SW 1271 (cell line): ENCODE measurements at regions not wholly inside any gene's neighbourhood (a gene's known extent, or its start where the extent isn't known, plus 50 kb on each side); places are given as distances from the start of the nearest gene placed in this dataset.

ENCODE experiments used
- DNase-seq, 2 experiments: peaks; one replicate each; lab custom pipeline; 2025; lab: John Stamatoyannopoulos, UW

- DNase-seq = no peak
These were observed 896.9 kb downstream of the CCSER2 start for GRCh38 chr10:85225311-85225710.

- DNase-seq = no peak
These were observed 898.2 kb downstream of the CCSER2 start for GRCh38 chr10:85226596-85226995.

DNA sequence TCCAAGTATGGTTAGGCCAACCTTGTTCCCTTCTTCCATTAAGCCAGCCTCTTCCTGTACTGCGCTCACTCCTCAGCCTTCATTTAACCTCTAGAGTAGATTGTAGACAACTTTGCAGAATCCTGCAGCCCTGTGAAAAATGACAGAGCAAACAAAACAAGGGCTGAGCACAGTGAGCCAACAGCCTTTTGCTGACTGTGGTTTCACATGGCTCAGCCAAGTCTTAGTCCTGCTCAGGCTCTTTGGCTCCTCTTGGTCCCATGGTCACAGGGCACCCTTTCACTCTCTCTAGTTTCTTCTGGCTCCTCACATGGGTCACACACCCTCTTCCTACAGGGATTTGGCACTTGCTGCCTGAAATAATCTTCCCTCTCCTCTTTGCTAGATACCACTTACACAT lies 900.3 kb downstream of the CCSER2 start:
- no peak for DNase-seq

DNA sequence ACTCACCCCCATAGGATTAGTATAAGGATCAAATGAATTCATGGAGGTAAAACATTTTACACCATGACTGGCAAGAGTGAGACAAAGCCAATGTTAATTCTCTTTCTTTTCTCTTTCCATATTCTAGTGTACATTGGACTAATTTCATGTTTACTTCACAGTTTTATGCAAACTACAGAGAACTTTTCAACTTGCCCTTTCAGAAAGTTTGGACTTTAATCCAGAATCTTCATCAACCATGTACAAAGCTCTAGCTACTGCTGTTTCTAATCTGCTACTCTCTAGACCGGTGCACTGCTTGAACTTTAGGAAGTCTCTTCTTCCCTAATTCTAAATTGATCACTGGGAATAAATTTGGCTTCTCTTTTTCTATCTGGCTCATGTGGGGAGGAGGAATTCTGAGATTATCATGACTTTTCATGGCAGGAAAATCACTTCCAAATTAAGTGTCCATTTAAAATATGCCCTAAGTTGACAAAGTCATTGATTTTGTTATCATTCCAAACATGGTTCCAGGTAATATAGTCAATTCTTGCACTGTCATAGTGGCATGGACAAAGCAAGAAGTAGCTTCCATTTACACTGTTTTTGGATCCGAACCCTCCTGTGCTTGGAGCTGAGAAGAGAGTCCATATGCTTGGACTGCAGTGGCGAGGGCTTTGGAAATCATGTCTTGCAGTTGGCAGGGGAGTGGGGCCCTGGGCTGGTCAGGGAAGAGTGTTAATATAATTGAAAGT lies 903.3 kb downstream of the CCSER2 start:
- DNase-seq = no peak

DNA sequence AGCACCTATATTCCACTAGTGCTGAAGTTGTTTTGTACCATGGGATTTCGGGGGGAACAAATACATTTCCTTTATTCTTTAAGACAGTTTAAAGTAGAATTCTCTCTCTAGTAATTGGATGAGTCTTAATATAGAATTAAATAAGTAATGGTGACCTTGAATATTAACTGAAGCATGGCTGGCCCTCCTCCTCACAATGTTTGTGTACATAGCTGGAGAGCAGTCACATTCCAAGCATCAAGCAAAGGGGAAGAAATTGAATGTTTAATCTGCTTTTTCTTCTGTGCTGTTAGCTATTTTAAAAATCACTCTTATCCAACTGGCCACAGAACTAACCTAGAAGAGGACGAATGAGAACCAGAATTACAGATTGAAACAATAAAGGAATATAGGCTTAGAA lies 906.9 kb downstream of the CCSER2 start:
- no peak for DNase-seq

- no peak for DNase-seq
These were observed 910.3 kb downstream of the CCSER2 start for GRCh38 chr10:85238676-85239075.

- DNase-seq = no peak
These were observed 921.9 kb downstream of the CCSER2 start for GRCh38 chr10:85250304-85250703.

DNA sequence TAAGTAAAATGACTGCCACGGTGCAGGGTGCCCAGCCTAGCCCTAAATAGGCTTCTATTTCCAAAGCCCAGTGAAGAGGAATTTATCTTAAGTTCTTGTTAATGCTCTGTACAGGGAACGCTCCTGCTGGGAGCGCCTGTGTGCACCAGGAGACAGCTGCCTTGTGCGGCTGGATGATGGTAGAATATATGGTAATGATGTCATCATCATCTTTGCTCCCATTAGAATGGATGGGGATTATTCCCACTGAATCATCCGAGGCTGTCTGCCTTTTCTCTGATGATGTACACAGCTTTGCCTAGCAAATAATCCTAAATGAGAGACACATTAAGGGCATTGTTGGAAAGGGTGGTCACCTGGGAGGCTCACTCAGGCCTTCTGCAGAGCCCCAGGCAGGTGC lies 928.1 kb downstream of the CCSER2 start:
- no peak for DNase-seq

DNA sequence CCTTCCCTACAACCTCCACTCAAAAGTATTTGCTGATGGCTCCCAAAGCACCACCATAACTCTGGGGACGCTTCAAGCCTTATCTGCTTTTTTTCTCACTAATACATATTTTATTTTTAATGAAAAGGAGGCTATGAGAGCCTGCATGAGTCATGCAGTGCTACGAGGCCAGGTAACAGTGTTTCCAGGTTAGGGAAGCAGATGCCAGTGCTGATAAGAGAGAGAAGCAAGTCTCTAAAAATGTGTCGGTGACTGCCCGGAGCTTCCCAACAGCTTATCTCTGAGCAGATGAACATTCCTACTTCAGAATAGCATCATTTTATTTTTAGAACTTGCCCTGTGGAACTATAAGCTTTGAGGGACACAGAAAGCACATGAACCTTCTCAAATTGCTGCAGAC lies 931.5 kb downstream of the CCSER2 start:
- no peak for DNase-seq

- no peak for DNase-seq
These were observed 934.6 kb downstream of the CCSER2 start for GRCh38 chr10:85262992-85263391.

- DNase-seq = no peak
These were observed 936.7 kb downstream of the CCSER2 start for GRCh38 chr10:85265121-85265520.

DNA sequence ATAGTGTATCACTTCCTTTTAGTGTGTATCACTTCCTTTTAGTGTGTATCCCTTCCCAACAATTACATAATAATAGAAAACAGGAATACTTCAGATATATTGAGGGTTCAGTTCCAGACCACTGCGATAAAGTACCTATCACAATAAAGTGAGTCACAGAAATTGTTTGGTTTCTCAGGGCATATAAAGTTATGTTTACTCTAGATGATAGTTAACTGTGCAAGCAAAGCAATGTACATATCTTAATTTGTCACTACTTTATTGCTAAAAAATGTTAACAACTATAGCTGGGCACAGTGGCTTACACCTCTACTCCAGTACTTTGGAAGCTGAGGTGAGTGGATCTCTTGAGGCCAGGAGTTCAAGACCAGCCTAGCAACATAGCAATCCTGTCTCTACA lies 938.4 kb downstream of the CCSER2 start:
- no peak for DNase-seq

DNA sequence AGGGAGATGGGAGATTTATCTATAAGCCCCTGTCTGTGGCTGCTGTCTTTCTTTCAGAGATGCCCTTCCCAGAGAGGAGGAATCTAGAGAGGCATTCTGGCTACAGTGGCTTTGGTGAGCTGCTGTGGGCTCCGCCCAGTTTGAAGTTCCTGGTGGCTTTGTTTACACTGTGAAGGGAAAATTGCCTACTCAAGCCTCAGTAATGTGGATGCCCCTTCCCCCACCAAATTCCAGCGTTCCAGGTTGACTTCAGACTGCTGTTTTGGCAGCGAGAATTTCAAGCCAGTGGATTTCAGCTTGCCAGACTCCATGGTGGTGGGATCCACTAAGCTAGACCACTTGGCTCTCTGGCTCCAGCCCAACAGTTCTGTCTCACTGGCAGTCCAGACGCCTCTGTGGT lies 951.6 kb downstream of the CCSER2 start:
- no peak for DNase-seq

DNA sequence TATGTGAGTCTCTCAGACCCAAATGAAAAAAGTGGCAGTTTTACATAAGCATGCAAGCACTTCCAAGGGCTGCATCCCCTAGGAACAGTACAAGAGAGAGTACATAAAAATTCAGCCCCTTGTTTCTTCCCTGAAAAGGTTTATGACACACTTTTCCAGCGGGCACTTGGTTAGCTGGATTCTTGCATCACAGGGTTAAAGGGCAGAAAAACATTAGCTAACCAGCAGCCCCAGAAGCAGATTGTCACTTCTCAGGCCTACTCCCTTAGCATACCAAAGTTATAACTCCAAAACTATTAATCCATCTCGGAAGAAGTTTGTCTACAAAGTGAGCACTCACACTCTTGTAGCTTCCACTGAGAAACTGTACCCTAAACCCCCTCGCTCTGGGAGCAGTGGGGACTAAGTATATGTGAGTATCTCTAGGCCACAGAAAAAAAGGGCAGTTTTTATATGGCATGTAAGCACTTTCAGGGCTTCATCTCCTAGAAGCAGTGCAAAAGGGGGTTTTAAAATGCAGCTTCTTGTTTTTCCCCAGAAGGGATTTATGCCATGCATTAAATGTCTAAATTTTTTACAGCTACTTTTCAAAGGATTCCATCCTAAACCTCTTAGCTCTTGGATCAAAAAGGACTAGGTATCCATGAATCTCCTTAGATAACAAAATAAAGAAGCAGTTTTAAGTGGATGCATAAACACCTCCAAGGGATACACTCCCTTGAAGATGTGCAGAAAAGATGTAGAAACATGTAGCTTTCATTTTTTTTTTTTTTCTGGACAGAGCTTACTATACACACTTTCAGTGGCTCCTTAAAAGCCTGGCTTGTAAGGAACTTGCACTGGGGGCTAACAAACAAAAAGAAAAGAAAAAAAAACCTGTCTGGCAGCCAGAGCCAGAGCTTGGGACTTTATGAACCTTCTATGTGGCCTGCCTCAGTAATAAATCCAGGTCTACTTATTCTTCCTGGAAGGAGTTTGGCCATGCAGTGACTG lies 956.7 kb downstream of the CCSER2 start:
- no peak for DNase-seq

DNA sequence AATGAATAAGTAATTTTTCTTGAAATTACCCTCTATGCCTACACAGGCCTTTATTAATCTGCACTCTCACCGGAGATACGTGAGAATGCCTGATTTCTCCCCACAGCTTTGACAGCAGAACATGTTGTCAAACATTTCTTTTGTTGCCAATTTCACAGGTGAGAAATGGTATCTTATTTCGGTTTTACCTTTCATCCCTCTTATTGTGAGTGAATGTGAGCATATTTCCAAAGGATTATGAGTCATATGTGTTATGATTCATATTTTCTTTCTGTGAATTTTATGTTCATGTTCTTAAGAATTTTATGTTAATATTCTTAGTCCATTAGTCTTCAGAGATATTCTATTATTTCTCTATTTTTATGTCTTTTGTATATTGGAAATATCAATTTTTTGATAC lies 965.1 kb downstream of the CCSER2 start:
- no peak for DNase-seq

GRCh38 chr10:85311613-85312337 lies 983.4 kb downstream of the CCSER2 start:
- DNase-seq = no peak

DNA sequence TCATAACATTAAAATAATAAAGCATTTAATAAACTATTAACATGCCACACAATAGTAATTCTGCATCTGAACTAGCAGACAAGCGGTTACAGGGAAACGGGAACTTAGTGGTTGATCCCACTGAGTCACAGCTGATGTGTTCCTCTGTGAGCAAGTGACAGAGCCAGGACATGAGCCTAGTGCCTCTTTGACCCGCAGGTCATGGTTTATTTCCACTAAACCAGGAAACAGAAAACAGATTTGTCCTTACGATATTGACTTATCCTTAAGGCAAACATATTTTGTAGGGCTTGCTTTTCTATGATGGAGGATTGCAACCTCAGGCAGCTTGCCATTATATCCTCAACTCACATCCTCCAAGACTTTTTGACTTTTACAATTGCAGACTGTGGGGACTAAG lies 987.3 kb downstream of the CCSER2 start:
- no peak for DNase-seq

- no peak for DNase-seq
These were observed 987.9 kb downstream of the CCSER2 start for GRCh38 chr10:85316276-85316675.

GRCh38 chr10:85317827-85318226 lies 989.4 kb downstream of the CCSER2 start:
- DNase-seq = no peak

DNA sequence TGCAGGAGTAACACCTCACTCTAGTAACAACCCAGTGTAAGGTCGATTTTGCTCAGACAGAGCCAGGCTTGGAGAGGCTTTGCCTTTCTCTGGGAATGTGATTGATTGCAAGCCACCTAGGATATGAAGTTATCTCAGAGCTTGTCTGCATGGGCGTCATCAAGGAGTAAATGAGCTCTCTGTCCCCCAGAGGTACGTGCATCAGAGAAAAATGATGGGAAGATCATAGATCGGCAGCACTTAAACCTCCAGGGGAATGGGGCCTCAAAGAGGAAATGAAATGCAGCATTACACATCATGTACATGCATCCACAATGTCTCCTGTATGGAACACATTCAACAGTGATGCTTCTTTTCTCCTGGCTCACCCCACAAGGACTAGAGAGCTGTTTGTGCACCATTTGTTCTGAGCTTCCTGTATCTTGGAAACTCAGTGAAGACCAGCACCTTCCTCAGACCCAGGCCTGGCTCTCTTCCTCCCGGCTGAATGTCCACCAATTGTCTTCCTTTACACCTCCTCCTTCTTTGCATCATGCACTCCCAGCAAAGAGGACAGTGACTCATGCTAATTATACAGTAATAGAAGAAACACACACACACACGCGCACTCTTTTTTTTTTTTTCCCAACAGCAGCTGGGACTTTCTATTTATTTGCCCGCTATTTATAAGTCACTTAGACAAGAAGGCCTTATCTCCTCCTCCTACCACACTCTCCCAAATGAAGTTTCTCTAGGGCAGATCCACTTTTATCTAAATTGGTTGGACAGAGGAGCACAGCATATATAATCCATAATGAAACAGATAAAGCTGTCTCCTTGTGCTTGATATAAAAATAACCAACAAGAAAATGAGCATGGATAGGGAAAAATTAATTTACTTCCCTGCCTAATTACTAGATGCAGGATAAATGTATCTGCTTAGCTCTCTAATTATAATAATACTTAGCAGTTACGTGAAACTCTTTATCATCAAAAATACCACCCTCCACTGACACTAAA lies 990.7 kb downstream of the CCSER2 start:
- no peak for DNase-seq

DNA sequence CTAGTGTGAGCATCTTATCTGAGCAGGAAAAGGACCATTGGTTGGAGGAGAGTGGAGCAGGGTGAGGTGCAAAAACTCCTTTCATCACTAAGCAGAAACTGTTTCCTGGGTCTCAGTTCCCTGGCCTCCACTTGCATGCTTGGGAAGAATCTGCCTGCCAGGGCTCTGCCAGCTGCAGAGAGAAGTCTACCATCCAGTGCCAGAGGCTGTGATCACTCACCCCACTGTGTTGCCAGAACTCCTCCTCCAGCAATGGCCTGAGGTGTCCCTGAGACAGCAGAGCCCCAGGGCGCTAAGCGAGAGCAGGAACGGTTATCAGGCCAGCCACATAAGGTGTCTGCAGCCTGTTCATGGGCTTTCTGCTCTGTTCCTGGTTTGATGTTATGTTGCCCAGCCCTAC lies 991.4 kb downstream of the CCSER2 start:
- DNase-seq = no peak
